IMR-90 (cell line): ENCODE measurements at regions not wholly inside any gene's neighbourhood (a gene's known extent, or its start where the extent isn't known, plus 50 kb on each side); places are given as distances from the start of the nearest gene placed in this dataset.

ENCODE experiments used
- ATAC-seq: fragments of 200-7000 bp; cut with Tn5 transposase; 2 replicates; pipeline ENCODE4 v1.9.1; 2020; ENCODE audit warnings: low read depth, mild to moderate bottlenecking, moderate library complexity
- BruUV-seq: library from RNA; stranded (reverse); fragments of 400-500 nt; replicated peaks from 2 replicates; lab custom pipeline; 2021; lab: Mats Ljungman, UMichigan
- CTCF ChIA-PET: fragments of 300-600 bp; formaldehyde crosslinking; extraction: SDS; loops from one replicate; lab custom pipeline; 2021; ENCODE audit warnings: antibody characterized with exemption; lab: Yijun Ruan, JAX
- POLR2A ChIA-PET: fragments of 300-600 bp; sonication (Branson Sonifier 250); formaldehyde crosslinking; loops from one replicate; lab custom pipeline; 2022; ENCODE audit warnings: antibody characterized with exemption; ENCODE audit not compliant: unreplicated experiment; lab: Charles Lee
- DNase-seq: peaks from one replicate; pipeline ENCODE4 v3.0.0; 2013
- H2AFZ ChIP-seq: replicated peaks from 2 replicates; pipeline ENCODE3; 2013; ENCODE audit warnings: low read length, mild to moderate bottlenecking; ENCODE audit not compliant: poor library complexity
- H2AK5ac ChIP-seq: 2 replicates; pipeline ENCODE4 v1.6.1; 2013; ENCODE audit warnings: low read depth, low read length, inconsistent platforms
- H2AK9ac ChIP-seq: replicated peaks from 2 replicates; pipeline ENCODE3; 2013; ENCODE audit warnings: mild to moderate bottlenecking, low read depth, low read length, moderate library complexity; ENCODE audit not compliant: poor library complexity
- H2BK120ac ChIP-seq: 2 replicates; pipeline ENCODE4 v1.6.1; 2013; ENCODE audit warnings: low read depth, low read length, inconsistent platforms
- H2BK15ac ChIP-seq: 3 replicates; pipeline ENCODE4 v1.6.1; 2013; ENCODE audit warnings: low read depth, low read length, inconsistent platforms
- H2BK20ac ChIP-seq: 2 replicates; pipeline ENCODE4 v1.6.1; 2013; ENCODE audit warnings: low read depth, mild to moderate bottlenecking, inconsistent platforms, low read length, moderate library complexity
- H2BK5ac ChIP-seq: 2 replicates; pipeline ENCODE4 v1.6.1; 2013; ENCODE audit warnings: mild to moderate bottlenecking, low read depth, low read length, inconsistent platforms; ENCODE audit not compliant: poor library complexity, severe bottlenecking
- H3K14ac ChIP-seq: replicated peaks from 2 replicates; pipeline ENCODE4 v1.6.1; 2013; ENCODE audit warnings: low read depth, low read length, inconsistent platforms
- H3K18ac ChIP-seq: 2 replicates; pipeline ENCODE4 v1.6.1; 2013; ENCODE audit warnings: low read depth, low read length, control low read depth
- H3K23ac ChIP-seq: 2 replicates; pipeline ENCODE4 v1.6.1; 2013; ENCODE audit warnings: low read depth, low read length, inconsistent platforms
- H3K27ac ChIP-seq: 2 replicates; pipeline ENCODE4 v1.5.1; 2013; ENCODE audit warnings: mild to moderate bottlenecking, control low read depth, low read length; ENCODE audit not compliant: insufficient read depth
- H3K27me3 ChIP-seq: 2 replicates; pipeline ENCODE4 v1.6.1; 2013; ENCODE audit warnings: low read length; ENCODE audit not compliant: control insufficient read depth, insufficient read depth
- H3K36me3 ChIP-seq: 2 replicates; pipeline ENCODE4 v1.6.1; 2013; ENCODE audit warnings: low read length, mixed read lengths; ENCODE audit not compliant: control insufficient read depth, insufficient read depth
- H3K4ac ChIP-seq: 2 replicates; pipeline ENCODE4 v1.6.1; 2013; ENCODE audit warnings: low read depth, low read length, inconsistent platforms
- H3K4me1 ChIP-seq: 2 replicates; pipeline ENCODE4 v1.6.1; 2013; ENCODE audit warnings: low read length, mixed read lengths; ENCODE audit not compliant: control insufficient read depth, insufficient read depth
- H3K4me2 ChIP-seq: 2 replicates; pipeline ENCODE4 v1.6.1; 2013; ENCODE audit warnings: low read depth, mild to moderate bottlenecking, control low read depth, low read length, moderate library complexity
- H3K4me3 ChIP-seq: 2 replicates; pipeline ENCODE4 v1.5.1; 2013; ENCODE audit warnings: low read depth, mild to moderate bottlenecking, control low read depth, low read length, moderate library complexity; ENCODE audit not compliant: insufficient read depth
- H3K56ac ChIP-seq: 2 replicates; pipeline ENCODE4 v1.6.1; 2013; ENCODE audit warnings: low read length, inconsistent platforms; ENCODE audit not compliant: insufficient read depth; ENCODE audit errors: extremely low read depth
- H3K79me1 ChIP-seq, 2 experiments: 2 replicates each; pipeline ENCODE4 v1.6.1; 2013; ENCODE audit warnings: low read length in 2 of 2, inconsistent platforms in 1 of 2, low read depth in 1 of 2
- H3K9ac ChIP-seq: 2 replicates; pipeline ENCODE4 v1.6.1; 2013; ENCODE audit warnings: low read depth, low read length, control low read depth
- H3K9me1 ChIP-seq: 2 replicates; pipeline ENCODE4 v1.6.1; 2013; ENCODE audit warnings: low read length, inconsistent platforms; ENCODE audit not compliant: insufficient read depth
- H3K9me3 ChIP-seq: 2 replicates; pipeline ENCODE4 v1.6.1; 2013; ENCODE audit warnings: low read length; ENCODE audit not compliant: control insufficient read depth, insufficient read depth
- H4K20me1 ChIP-seq: 2 replicates; pipeline ENCODE4 v1.6.1; 2013; ENCODE audit warnings: low read length, inconsistent platforms; ENCODE audit not compliant: insufficient read depth
- H4K5ac ChIP-seq: 2 replicates; pipeline ENCODE4 v1.6.1; 2013; ENCODE audit warnings: mild to moderate bottlenecking, low read depth, low read length, control low read depth
- H4K8ac ChIP-seq, 2 experiments: 2 replicates each; pipeline ENCODE4 v1.6.1; 2013; ENCODE audit warnings: low read depth in 2 of 2, low read length in 2 of 2, control low read depth in 1 of 2, inconsistent platforms in 1 of 2
- H4K91ac ChIP-seq: 2 replicates; pipeline ENCODE4 v1.6.1; 2013; ENCODE audit warnings: low read depth, low read length, inconsistent platforms; ENCODE audit not compliant: insufficient read depth
- CEBPB ChIP-seq: IDR thresholded peaks from 2 replicates; pipeline ENCODE4 v1.6.1; 2012; ENCODE audit warnings: low read depth, low read length, improper control_type of control experiment
- MAZ ChIP-seq: IDR thresholded peaks from 2 replicates; pipeline ENCODE4 v1.6.1; 2012; ENCODE audit warnings: low read depth, mild to moderate bottlenecking, low read length, improper control_type of control experiment, moderate library complexity, borderline replicate concordance
- NFE2L2 ChIP-seq: fragments of 150-350 bp; IDR thresholded peaks from 2 replicates; pipeline ENCODE4 v1.6.1; 2016; ENCODE audit warnings: low read depth, mild to moderate bottlenecking, low read length
- POLR2A ChIP-seq: IDR thresholded peaks from 2 replicates; pipeline ENCODE4 v1.6.1; 2012; ENCODE audit warnings: mild to moderate bottlenecking, low read depth, low read length
- RAD21 ChIP-seq: IDR thresholded peaks from 2 replicates; pipeline ENCODE4 v1.6.1; 2012; ENCODE audit warnings: low read length, improper control_type of control experiment
- WGBS, 2 experiments: methylation state at CpG; one replicate each; pipeline versions ENCODE4 v1.1.5 to v1.1.7; 2013; ENCODE audit warnings: missing lambda C conversion rate in 2 of 2; ENCODE audit not compliant: insufficient read length in 1 of 2; ENCODE audit errors: extremely low coverage in 2 of 2; 5-methylcytosine and 5-hydroxymethylcytosine counted together
- dilution Hi-C: fragments of 300-500 bp; cut with HindIII; formaldehyde crosslinking; loops from one replicate; pipeline ENCODE4 v1.14.3; 2018; ENCODE audit warnings: low sequenced_read_pairs; ENCODE audit not compliant: unreplicated experiment
- in situ Hi-C: fragments of 300-500 bp; cut with MboI; formaldehyde crosslinking; loops from 3 replicates; pipeline ENCODE4 v1.14.3; 2019; ENCODE audit warnings: low sequenced_read_pairs, inconsistent platforms, mixed read lengths
- intact Hi-C: fragments of 100-400 bp; cut with micrococcal nuclease; formaldehyde crosslinking; loops from 2 replicates; pipeline ENCODE4 v1.10.0; 2022
- TF ChIP-seq, protein P1 (sequence below): conservative IDR thresholded peaks from 2 replicates; pipeline ENCODE4 v1.5.1; 2012; ENCODE audit warnings: mild to moderate bottlenecking, low read depth, low read length, improper control_type of control experiment

GRCh38 chr18:73249030-73249429 lies 381.2 kb upstream of the NETO1 start:
- no peak overlapping the region for H3K14ac ChIP-seq
- H2BK5ac ChIP-seq = no peak overlapping the region
- H4K8ac ChIP-seq = no peak overlapping the region
- no peaks in the 10 kb centered on the region for H4K20me1 ChIP-seq
- H4K5ac ChIP-seq = no peak overlapping the region
- no peaks in the 10 kb centered on the region for H3K4me1 ChIP-seq
- BruUV-seq = no TSS peak
- H3K9ac ChIP-seq = no peak overlapping the region
- no peak overlapping the region for H3K27ac ChIP-seq
- in situ Hi-C loops (no loop called here), dilution Hi-C loops (no loop called here), intact Hi-C loops (no loop called here)
- H3K4me2 ChIP-seq = no peak overlapping the region; the same call in 1 of the 2 replicates
- no peak overlapping the region for H2BK20ac ChIP-seq
- ATAC-seq (no peak), DNase-seq (no peak)
- ChIA-PET CTCF (no interaction called here), POLR2A (no interaction called here)
- H3K18ac ChIP-seq = no peak overlapping the region
- no peak overlapping the region for H2AFZ ChIP-seq
- no peak overlapping the region for H4K91ac ChIP-seq
- no peaks in the 10 kb centered on the region for H3K9me3 ChIP-seq
- no peak overlapping the region for H3K23ac ChIP-seq
- H3K36me3 ChIP-seq = no peaks in the 10 kb centered on the region
- H3K27me3 ChIP-seq = no peaks in the 10 kb centered on the region
- H3K4ac ChIP-seq = no peak overlapping the region
- no peaks in the 10 kb centered on the region for H3K9me1 ChIP-seq
- no peak overlapping the region for H3K4me3 ChIP-seq
- H2BK120ac ChIP-seq = no peak overlapping the region
- H2AK9ac ChIP-seq = no peak overlapping the region
- no peak for TF ChIP-seq CEBPB
- TF ChIP-seq, protein P1, sequence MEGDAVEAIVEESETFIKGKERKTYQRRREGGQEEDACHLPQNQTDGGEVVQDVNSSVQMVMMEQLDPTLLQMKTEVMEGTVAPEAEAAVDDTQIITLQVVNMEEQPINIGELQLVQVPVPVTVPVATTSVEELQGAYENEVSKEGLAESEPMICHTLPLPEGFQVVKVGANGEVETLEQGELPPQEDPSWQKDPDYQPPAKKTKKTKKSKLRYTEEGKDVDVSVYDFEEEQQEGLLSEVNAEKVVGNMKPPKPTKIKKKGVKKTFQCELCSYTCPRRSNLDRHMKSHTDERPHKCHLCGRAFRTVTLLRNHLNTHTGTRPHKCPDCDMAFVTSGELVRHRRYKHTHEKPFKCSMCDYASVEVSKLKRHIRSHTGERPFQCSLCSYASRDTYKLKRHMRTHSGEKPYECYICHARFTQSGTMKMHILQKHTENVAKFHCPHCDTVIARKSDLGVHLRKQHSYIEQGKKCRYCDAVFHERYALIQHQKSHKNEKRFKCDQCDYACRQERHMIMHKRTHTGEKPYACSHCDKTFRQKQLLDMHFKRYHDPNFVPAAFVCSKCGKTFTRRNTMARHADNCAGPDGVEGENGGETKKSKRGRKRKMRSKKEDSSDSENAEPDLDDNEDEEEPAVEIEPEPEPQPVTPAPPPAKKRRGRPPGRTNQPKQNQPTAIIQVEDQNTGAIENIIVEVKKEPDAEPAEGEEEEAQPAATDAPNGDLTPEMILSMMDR = no peak
- TF ChIP-seq POLR2A = no peak
- no peak for TF ChIP-seq RAD21
- TF ChIP-seq NFE2L2 = no peak
- TF ChIP-seq MAZ = no peak
- WGBS, 2 experiments = 94% methylated on average over 3 of the region's 7 CpGs; no CpG with 5 or more reads in 1 of the 2 experiments
- no peak overlapping the region for H2AK5ac ChIP-seq
- no peak overlapping the region for H2BK15ac ChIP-seq
- no peaks in the 10 kb centered on the region for H3K79me1 ChIP-seq
- no peak overlapping the region for H3K56ac ChIP-seq
